A673 (cell line): ENCODE measurements at regions not wholly inside any gene's neighbourhood (a gene's known extent, or its start where the extent isn't known, plus 50 kb on each side); places are given as distances from the start of the nearest gene placed in this dataset.

Experiments
- EZH2 ChIP-seq: fragments of 200-600 bp; sonication (generic); IDR thresholded peaks from 2 replicates; pipeline ENCODE4 v1.6.1; 2017; ENCODE audit warnings: borderline replicate concordance, low read depth, mild to moderate bottlenecking, mixed read lengths, antibody characterized with exemption, low read length; ENCODE audit not compliant: poor library complexity, severe bottlenecking
- TF ChIP-seq, protein P1 (sequence below): fragments of 300-800, 200-600 bp; sonication (generic); conservative IDR thresholded peaks from 2 replicates; pipeline ENCODE4 v1.5.1; 2017; ENCODE audit warnings: low read depth, mild to moderate bottlenecking, antibody characterized with exemption, low read length, moderate library complexity, mixed read lengths

DNA sequence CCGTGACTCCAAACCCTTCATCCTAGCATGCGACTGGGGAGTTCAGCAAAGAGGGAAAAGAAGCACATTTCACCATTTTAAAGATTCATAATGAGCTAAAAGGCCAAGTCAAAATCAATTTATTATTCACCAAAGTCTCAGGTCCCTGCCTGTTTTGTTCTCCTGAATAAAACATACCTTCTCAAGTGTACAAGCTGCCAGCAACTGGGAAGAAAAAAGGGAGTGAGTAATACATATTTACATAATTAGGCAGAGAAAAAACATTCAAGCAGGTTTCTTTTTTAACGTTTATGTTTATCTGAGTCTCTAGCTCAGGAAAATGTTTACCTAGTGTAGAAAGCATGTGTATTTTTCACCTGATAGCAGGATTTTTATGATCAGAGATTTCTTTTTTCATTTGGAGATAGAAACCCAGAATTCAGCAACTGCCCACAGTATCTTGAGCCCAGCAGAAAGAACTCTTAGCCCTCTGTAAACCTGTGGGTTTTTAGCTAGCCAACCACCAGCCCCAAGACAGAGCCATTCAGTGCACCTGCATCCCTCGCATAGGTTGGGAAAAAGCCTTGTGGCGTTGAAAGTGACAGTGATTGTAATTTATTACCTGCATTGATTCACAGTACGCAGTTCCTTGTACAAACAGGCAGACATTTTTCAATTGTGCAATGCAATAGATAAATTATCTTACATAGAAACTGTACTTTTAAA lies 117.9 kb upstream of the GRIA1 start:
- TF ChIP-seq, protein P1, sequence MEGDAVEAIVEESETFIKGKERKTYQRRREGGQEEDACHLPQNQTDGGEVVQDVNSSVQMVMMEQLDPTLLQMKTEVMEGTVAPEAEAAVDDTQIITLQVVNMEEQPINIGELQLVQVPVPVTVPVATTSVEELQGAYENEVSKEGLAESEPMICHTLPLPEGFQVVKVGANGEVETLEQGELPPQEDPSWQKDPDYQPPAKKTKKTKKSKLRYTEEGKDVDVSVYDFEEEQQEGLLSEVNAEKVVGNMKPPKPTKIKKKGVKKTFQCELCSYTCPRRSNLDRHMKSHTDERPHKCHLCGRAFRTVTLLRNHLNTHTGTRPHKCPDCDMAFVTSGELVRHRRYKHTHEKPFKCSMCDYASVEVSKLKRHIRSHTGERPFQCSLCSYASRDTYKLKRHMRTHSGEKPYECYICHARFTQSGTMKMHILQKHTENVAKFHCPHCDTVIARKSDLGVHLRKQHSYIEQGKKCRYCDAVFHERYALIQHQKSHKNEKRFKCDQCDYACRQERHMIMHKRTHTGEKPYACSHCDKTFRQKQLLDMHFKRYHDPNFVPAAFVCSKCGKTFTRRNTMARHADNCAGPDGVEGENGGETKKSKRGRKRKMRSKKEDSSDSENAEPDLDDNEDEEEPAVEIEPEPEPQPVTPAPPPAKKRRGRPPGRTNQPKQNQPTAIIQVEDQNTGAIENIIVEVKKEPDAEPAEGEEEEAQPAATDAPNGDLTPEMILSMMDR, result no peak
- TF ChIP-seq EZH2, result no peak
